K562 (cell line): ENCODE measurements at regions not wholly inside any gene's neighbourhood (a gene's known extent, or its start where the extent isn't known, plus 50 kb on each side); places are given as distances from the start of the nearest gene placed in this dataset.

Experiments used
- ATAC-seq: fragments of 200-7000 bp; cut with Tn5 transposase; 3 replicates; pipeline ENCODE4 v1.9.1; 2020; ENCODE audit warnings: moderate library complexity
- BruUV-seq: library from RNA; stranded (reverse); fragments of 400-500 nt; replicated peaks from 2 replicates; lab custom pipeline; 2021; lab: Mats Ljungman, UMichigan
- CTCF ChIA-PET: fragments of 300-600 bp; formaldehyde crosslinking; extraction: SDS; loops from one replicate; lab custom pipeline; 2021; ENCODE audit warnings: low intra/inter-chr PET ratio; lab: Yijun Ruan, JAX
- POLR2A ChIA-PET: fragments of 300-600, 350-650 bp; sonication (Branson Sonifier 250); formaldehyde crosslinking; extraction: SDS; loops from one replicate; lab custom pipeline; 2021; ENCODE audit warnings: antibody characterized with exemption, inconsistent platforms; lab: Yijun Ruan, JAX
- DNase-seq, 4 experiments: peaks; one replicate each; pipeline versions ENCODE4 v3.0.0 to v3.0.0-alpha.2; 2011 to 2018; ENCODE audit warnings: low spot score in 3 of 4, mixed read lengths in 3 of 4; ENCODE audit errors: extremely low read depth in 1 of 4
- FAIRE-seq: peaks from 2 replicates; lab custom pipeline; 2011; peaks lifted over from hg19 to GRCh38; lab: Jason Lieb, UNC
- H2AFZ ChIP-seq: 2 replicates; pipeline ENCODE4 v1.6.0; 2011; ENCODE audit warnings: low read depth, low read length, control low read depth, inconsistent platforms
- H3K27ac ChIP-seq: fragments of 200-600 bp; 3 replicates; pipeline ENCODE4 v1.8.0; 2011; ENCODE audit warnings: low read depth, mild to moderate bottlenecking, control low read depth, inconsistent platforms, low read length, moderate library complexity, mixed read lengths; ENCODE audit errors: extremely low read depth
- H3K27me3 ChIP-seq, 2 experiments: fragments of 300-600 bp in 1 of 2; 2 replicates in 1 of 2; 3 replicates in 1 of 2; pipeline versions ENCODE4 v1.6.0 to v1.8.0; 2011; ENCODE audit warnings: inconsistent platforms in 2 of 2, low read length in 2 of 2, mild to moderate bottlenecking in 1 of 2, mixed read lengths in 1 of 2, moderate library complexity in 1 of 2; ENCODE audit not compliant: control insufficient read depth in 2 of 2, insufficient read depth in 2 of 2
- H3K36me3 ChIP-seq: fragments of 300-600 bp; 3 replicates; pipeline ENCODE4 v1.8.0; 2011; ENCODE audit warnings: mild to moderate bottlenecking, low read length, inconsistent platforms; ENCODE audit not compliant: control insufficient read depth, insufficient read depth
- H3K4me1 ChIP-seq, 2 experiments: fragments of 200-600 bp in 1 of 2; replicated peaks in 1 of 2; 2 replicates in 1 of 2; 3 replicates in 1 of 2; pipeline versions ENCODE4 v1.5.1 to v1.8.0; 2011; ENCODE audit warnings: inconsistent platforms in 2 of 2, low read length in 2 of 2, mild to moderate bottlenecking in 1 of 2, mixed read lengths in 1 of 2, moderate library complexity in 1 of 2; ENCODE audit not compliant: control insufficient read depth in 2 of 2, insufficient read depth in 2 of 2
- H3K4me2 ChIP-seq: 2 replicates; pipeline ENCODE4 v1.6.1; 2011; ENCODE audit warnings: low read length, control low read depth, inconsistent platforms, mixed read lengths; ENCODE audit not compliant: insufficient read depth
- H3K4me3 ChIP-seq: fragments of 200-600 bp; sonication (generic), shearing (Covaris generic); 2 replicates; pipeline ENCODE4 v1.5.1; 2016; ENCODE audit warnings: control low read depth, inconsistent platforms
- H3K79me2 ChIP-seq: fragments of 200-600 bp; 3 replicates; pipeline ENCODE4 v1.8.0; 2011; ENCODE audit warnings: low read length, inconsistent platforms; ENCODE audit not compliant: control insufficient read depth, insufficient read depth
- H3K9ac ChIP-seq, 2 experiments: 2 replicates each; pipeline versions ENCODE4 v1.6.0 to v1.6.1; 2011; ENCODE audit warnings: low read depth in 2 of 2, low read length in 2 of 2, control low read depth in 1 of 2, inconsistent platforms in 1 of 2, mild to moderate bottlenecking in 1 of 2, mixed read lengths in 1 of 2; ENCODE audit not compliant: insufficient read depth in 1 of 2
- H3K9me1 ChIP-seq: one replicate; pipeline ENCODE4 v1.6.0; 2011; ENCODE audit warnings: inconsistent platforms, mild to moderate bottlenecking, low read length, moderate library complexity; ENCODE audit not compliant: control insufficient read depth, insufficient read depth
- H3K9me3 ChIP-seq: replicated peaks from 2 replicates; pipeline ENCODE4 v1.5.1; 2011; ENCODE audit warnings: low read depth, low read length, inconsistent platforms; ENCODE audit not compliant: control insufficient read depth, insufficient read depth
- H4K20me1 ChIP-seq: replicated peaks from 2 replicates; pipeline ENCODE4 v1.6.1; 2011; ENCODE audit warnings: low read length, inconsistent platforms, mixed read lengths; ENCODE audit not compliant: control insufficient read depth, insufficient read depth
- BDP1 ChIP-seq: IDR thresholded peaks from 3 replicates; pipeline ENCODE4 v1.6.1; 2011; ENCODE audit not compliant: insufficient read length, insufficient read depth
- CC2D1A ChIP-seq: fragments of 450-650 bp; IDR thresholded peaks from 2 replicates; pipeline ENCODE4 v1.6.1; 2017; ENCODE audit warnings: mild to moderate bottlenecking
- CREM ChIP-seq: IDR thresholded peaks from 2 replicates; pipeline ENCODE4 v1.6.1; 2014; ENCODE audit warnings: antibody characterized with exemption, low read depth
- FOXK1 ChIP-seq: sonication (generic); formaldehyde crosslinking; IDR thresholded peaks from 2 replicates; pipeline ENCODE4 v1.8.0; 2022; ENCODE audit warnings: missing genetic modification reagents, mild to moderate bottlenecking, borderline replicate concordance
- FOXP1 ChIP-seq: sonication (generic); formaldehyde crosslinking; IDR thresholded peaks from 2 replicates; pipeline ENCODE4 v1.8.0; 2022; ENCODE audit warnings: mild to moderate bottlenecking, missing genetic modification reagents
- GABPA ChIP-seq: fragments of 200-800 bp; sonication (Bioruptor generic); conservative IDR thresholded peaks from 2 replicates; pipeline ENCODE4 v1.6.1; 2016; ENCODE audit warnings: low read depth, missing genetic modification characterization, missing compliant biosample characterization
- JUNB ChIP-seq: fragments of 450-650 bp; formaldehyde crosslinking; conservative IDR thresholded peaks from 2 replicates; pipeline ENCODE4 v1.4.0; 2020; ENCODE audit warnings: mild to moderate bottlenecking
- KDM4B ChIP-seq, 2 experiments: fragments of 450-650 bp in 1 of 2; sonication (generic) in 1 of 2; IDR thresholded peaks; 2 replicates each; pipeline ENCODE4 v1.6.1; 2016 to 2017; ENCODE audit warnings: borderline replicate concordance in 2 of 2, antibody characterized with exemption in 1 of 2, low read depth in 1 of 2, mild to moderate bottlenecking in 1 of 2
- NCOA4 ChIP-seq: fragments of 450-650 bp; IDR thresholded peaks from 2 replicates; pipeline ENCODE4 v1.6.1; 2018; ENCODE audit warnings: mild to moderate bottlenecking; ENCODE audit not compliant: partially characterized antibody
- NR4A1 ChIP-seq, 2 experiments: fragments of 250-450 bp in 1 of 2; fragments of 450-650 bp in 1 of 2; sonication (Bioruptor Pico) in 1 of 2; IDR thresholded peaks; 2 replicates each; pipeline versions ENCODE4 v1.4.0 to v1.6.1; 2016 to 2020; ENCODE audit warnings: mild to moderate bottlenecking in 2 of 2, missing compliant biosample characterization in 1 of 2, missing genetic modification characterization in 1 of 2, moderate library complexity in 1 of 2
- PHTF2 ChIP-seq: fragments of 250-450 bp; sonication (Bioruptor Pico); IDR thresholded peaks from 2 replicates; pipeline ENCODE4 v1.5.0; 2021; ENCODE audit warnings: mild to moderate bottlenecking
- RBM15 ChIP-seq: fragments of 200-400 bp; formaldehyde crosslinking; IDR thresholded peaks from 2 replicates; pipeline ENCODE4 v1.6.1; 2018; ENCODE audit warnings: mild to moderate bottlenecking, low read length, moderate library complexity; ENCODE audit not compliant: insufficient read depth
- SOX6 ChIP-seq: fragments of 450-650 bp; IDR thresholded peaks from 2 replicates; pipeline ENCODE4 v1.6.1; 2014; ENCODE audit warnings: mild to moderate bottlenecking
- THRAP3 ChIP-seq: fragments of 450-650 bp; IDR thresholded peaks from 2 replicates; pipeline ENCODE4 v1.6.1; 2016; ENCODE audit warnings: mild to moderate bottlenecking, inconsistent platforms, borderline replicate concordance
- WGBS: fragments of 100-300 bp; shearing (Covaris generic); methylation state at CpG from one replicate; pipeline ENCODE4 v1.1.6; 2016; ENCODE audit warnings: low coverage, mixed read lengths; ENCODE audit not compliant: insufficient coverage; ENCODE audit errors: missing lambda C conversion rate; 5-methylcytosine and 5-hydroxymethylcytosine counted together
- in situ Hi-C: fragments of 300-500 bp; cut with MboI; formaldehyde crosslinking; loops from 4 replicates; pipeline ENCODE4 v1.15.0; 2018; ENCODE audit warnings: inconsistent platforms, mixed read lengths
- intact Hi-C: fragments of 100-400 bp; cut with micrococcal nuclease; formaldehyde crosslinking; loops from 2 replicates; pipeline ENCODE4 v1.14.2; 2022
- TF ChIP-seq, protein P1 (sequence below): fragments of 450-650 bp; formaldehyde crosslinking; IDR thresholded peaks from 2 replicates; pipeline ENCODE4 v1.4.0; 2020; ENCODE audit warnings: mild to moderate bottlenecking, moderate library complexity
- TF ChIP-seq, protein P2 (sequence below), 2 experiments: fragments of 450-650 bp in 1 of 2; sonication (generic) in 1 of 2; formaldehyde crosslinking in 1 of 2; IDR thresholded peaks in 1 of 2; conservative IDR thresholded peaks in 1 of 2; 2 replicates each; pipeline versions ENCODE4 v1.6.1 to v1.8.1; 2016 to 2023; ENCODE audit warnings: mild to moderate bottlenecking in 2 of 2, moderate library complexity in 2 of 2, inconsistent platforms in 1 of 2, missing genetic modification reagents in 1 of 2
- TF ChIP-seq, protein P3 (sequence below): sonication (generic); formaldehyde crosslinking; IDR thresholded peaks from 2 replicates; pipeline ENCODE4 v1.9.0; 2022; ENCODE audit warnings: mild to moderate bottlenecking, missing genetic modification reagents
- TF ChIP-seq, protein P4 (sequence below): fragments of 450-650 bp; formaldehyde crosslinking; IDR thresholded peaks from 2 replicates; pipeline ENCODE4 v1.4.0; 2022; ENCODE audit warnings: mild to moderate bottlenecking, moderate library complexity

DNA sequence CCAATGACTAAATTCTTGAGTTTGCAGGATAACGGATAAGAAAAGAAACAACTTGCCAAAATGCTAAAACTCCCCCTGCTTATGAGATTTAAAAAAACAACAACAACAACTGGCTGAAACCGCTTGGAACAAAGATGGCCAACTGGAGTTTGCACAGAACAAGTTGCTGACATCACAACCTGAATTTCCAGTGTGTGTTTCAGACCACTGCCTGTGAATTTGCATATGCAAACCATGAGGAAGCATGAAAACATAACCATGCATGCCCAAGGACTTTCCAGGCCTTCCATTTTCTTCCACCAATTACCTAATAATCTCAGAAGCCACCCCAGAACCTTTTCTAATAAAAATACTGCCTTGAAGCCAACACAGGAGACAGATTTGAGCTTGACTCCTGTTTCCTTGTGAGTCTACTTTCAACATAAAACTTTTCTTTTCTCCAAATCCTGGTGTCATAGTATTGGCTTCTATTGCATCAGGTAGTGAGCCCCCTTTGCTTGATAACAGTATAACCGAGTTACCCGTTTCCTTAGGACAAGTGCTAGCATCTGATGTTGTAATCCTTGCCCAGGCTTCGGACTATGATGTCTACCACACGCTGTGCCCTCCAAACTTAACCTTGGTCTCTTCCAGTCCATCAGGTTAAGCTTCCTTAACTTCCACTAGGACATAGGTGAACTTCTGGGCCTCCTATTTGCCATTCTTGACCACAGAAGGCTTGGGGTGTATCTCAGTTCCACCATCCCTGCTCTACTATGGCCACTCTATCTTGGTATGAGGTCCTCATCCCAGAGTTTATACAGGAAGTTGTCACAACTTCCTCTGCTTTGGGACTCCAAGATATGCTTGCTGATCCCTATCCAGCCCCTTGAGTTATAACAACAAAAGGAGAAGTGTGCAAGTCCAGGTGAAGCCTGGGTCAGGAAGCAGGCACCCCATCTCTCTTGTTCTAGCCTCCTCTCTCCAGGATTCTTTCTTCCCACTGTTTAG, 385.5 kb upstream of the INTU start:
- H3K27me3 ChIP-seq: no peaks in the 10 kb centered on the region
- H3K4me2 ChIP-seq: no peak overlapping the region
- WGBS: 2% methylated on average over 6 of the region's 6 CpGs
- H2AFZ ChIP-seq: peak overlapping the region; percentile 57; the same call in 1 of the 2 replicates
- H3K27ac ChIP-seq: peak overlapping the region; percentile 3; the same call in 1 of the 3 replicates
- intact Hi-C loops: no loop called here
- DNase-seq (no peak), ATAC-seq (peak; percentile 67), FAIRE-seq (no peak)
- BruUV-seq: no TSS peak
- no peak overlapping the region for H3K4me3 ChIP-seq
- no peaks in the 10 kb centered on the region for H3K9me1 ChIP-seq
- in situ Hi-C loops: no loop called here
- no peaks in the 10 kb centered on the region for H3K79me2 ChIP-seq
- H4K20me1 ChIP-seq: no peaks in the 10 kb centered on the region
- H3K9ac ChIP-seq: no peak overlapping the region
- H3K9me3 ChIP-seq: no peaks in the 10 kb centered on the region
- CTCF ChIA-PET: no interaction called here
- H3K4me1 ChIP-seq: no peaks in the 10 kb centered on the region; a peak in 1 of 5 replicates
- no peaks in the 10 kb centered on the region for H3K36me3 ChIP-seq
- POLR2A ChIA-PET: no interaction called here
- no peak for TF ChIP-seq NCOA4
- TF ChIP-seq FOXP1 (CRISPR knock-in tag): no peak
- peak; percentile 69; the same call in 1 of the 2 replicates for TF ChIP-seq GABPA (tag)
- TF ChIP-seq, protein P1, sequence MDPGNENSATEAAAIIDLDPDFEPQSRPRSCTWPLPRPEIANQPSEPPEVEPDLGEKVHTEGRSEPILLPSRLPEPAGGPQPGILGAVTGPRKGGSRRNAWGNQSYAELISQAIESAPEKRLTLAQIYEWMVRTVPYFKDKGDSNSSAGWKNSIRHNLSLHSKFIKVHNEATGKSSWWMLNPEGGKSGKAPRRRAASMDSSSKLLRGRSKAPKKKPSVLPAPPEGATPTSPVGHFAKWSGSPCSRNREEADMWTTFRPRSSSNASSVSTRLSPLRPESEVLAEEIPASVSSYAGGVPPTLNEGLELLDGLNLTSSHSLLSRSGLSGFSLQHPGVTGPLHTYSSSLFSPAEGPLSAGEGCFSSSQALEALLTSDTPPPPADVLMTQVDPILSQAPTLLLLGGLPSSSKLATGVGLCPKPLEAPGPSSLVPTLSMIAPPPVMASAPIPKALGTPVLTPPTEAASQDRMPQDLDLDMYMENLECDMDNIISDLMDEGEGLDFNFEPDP (CRISPR knock-in tag): no peak
- no peak for TF ChIP-seq CC2D1A
- TF ChIP-seq NR4A1 (CRISPR knock-in tag; IDR thresholded peaks at IDR 0.05): no peak
- no peak for TF ChIP-seq NR4A1 (tag; IDR thresholded peaks at IDR 0.05)
- TF ChIP-seq PHTF2 (CRISPR knock-in tag): no peak
- no peak for TF ChIP-seq FOXK1 (CRISPR knock-in tag)
- no peak for TF ChIP-seq THRAP3
- no peak for TF ChIP-seq KDM4B (IDR thresholded peaks at IDR 0.05; ENCODE audit: borderline replicate concordance in 2 of 2, low read depth in 1 of 2)
- TF ChIP-seq, protein P2, sequence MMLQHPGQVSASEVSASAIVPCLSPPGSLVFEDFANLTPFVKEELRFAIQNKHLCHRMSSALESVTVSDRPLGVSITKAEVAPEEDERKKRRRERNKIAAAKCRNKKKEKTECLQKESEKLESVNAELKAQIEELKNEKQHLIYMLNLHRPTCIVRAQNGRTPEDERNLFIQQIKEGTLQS (IDR thresholded peaks at IDR 0.05): peak; percentile 46; the same call in 1 of the 2 replicates
- TF ChIP-seq, protein P2 (CRISPR knock-in tag; conservative IDR thresholded peaks at IDR 0.05): no peak
- TF ChIP-seq SOX6: no peak
- TF ChIP-seq, protein P3, sequence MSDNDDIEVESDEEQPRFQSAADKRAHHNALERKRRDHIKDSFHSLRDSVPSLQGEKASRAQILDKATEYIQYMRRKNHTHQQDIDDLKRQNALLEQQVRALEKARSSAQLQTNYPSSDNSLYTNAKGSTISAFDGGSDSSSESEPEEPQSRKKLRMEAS: no peak
- 0 out of 2 replicates have a peak, but pooled peaks have one; percentile 25 for TF ChIP-seq CREM
- TF ChIP-seq JUNB (CRISPR knock-in tag): no peak
- no peak for TF ChIP-seq BDP1
- TF ChIP-seq, protein P4, sequence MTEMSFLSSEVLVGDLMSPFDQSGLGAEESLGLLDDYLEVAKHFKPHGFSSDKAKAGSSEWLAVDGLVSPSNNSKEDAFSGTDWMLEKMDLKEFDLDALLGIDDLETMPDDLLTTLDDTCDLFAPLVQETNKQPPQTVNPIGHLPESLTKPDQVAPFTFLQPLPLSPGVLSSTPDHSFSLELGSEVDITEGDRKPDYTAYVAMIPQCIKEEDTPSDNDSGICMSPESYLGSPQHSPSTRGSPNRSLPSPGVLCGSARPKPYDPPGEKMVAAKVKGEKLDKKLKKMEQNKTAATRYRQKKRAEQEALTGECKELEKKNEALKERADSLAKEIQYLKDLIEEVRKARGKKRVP (CRISPR knock-in tag): 0 out of 2 replicates have a peak, but pooled peaks have one; percentile 50
- no peak for TF ChIP-seq RBM15
